ENCODE measurements at regions not wholly inside any gene's neighbourhood (a gene's known extent, or its start where the extent isn't known, plus 50 kb on each side); places are given as distances from the start of the nearest gene placed in this dataset.
"Not testable (repeated sequence)": the region's sequence is repeated elsewhere in the genome, so short reads cannot be mapped to it uniquely, and the experiment has no call there.

DNA sequence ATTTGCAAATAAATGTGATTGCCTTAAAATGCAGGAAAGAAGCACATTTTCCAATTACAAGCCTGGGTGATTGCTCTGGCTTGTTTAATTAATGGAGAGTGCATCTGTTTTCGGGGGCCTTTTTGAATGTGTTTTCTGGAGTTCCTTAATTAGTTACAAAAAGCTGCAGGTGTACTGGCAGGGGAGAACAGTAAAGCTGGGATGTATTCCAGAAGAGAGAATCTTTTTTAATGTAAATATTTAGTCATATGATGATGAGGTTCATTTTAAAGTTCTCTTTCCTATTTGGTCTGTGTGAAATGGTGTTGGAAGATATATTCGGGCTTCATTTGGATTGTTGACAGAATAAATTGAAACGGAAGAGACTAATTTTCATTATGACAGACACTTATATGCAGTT lies 70.9 kb upstream of the N4BP1 start:
- Histone ChIP-seq H3K36me3 (no peaks in the 10 kb centered on the region), H3K9me3 (no peaks in the 10 kb centered on the region), H3K4me1 (no peaks in the 10 kb centered on the region), H3K4me3 (no peak overlapping the region), H3K27me3 (peaks cover 0 to 5% (median 0%) of the 10 kb centered on the region in 9 donors), H3K27ac (no peak overlapping the region)
- WGBS, 4 donors, result 86 to 91% (median 90%) methylated on average over 3 of the region's 3 CpGs
- TF ChIP-seq, protein P1, sequence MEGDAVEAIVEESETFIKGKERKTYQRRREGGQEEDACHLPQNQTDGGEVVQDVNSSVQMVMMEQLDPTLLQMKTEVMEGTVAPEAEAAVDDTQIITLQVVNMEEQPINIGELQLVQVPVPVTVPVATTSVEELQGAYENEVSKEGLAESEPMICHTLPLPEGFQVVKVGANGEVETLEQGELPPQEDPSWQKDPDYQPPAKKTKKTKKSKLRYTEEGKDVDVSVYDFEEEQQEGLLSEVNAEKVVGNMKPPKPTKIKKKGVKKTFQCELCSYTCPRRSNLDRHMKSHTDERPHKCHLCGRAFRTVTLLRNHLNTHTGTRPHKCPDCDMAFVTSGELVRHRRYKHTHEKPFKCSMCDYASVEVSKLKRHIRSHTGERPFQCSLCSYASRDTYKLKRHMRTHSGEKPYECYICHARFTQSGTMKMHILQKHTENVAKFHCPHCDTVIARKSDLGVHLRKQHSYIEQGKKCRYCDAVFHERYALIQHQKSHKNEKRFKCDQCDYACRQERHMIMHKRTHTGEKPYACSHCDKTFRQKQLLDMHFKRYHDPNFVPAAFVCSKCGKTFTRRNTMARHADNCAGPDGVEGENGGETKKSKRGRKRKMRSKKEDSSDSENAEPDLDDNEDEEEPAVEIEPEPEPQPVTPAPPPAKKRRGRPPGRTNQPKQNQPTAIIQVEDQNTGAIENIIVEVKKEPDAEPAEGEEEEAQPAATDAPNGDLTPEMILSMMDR (IDR thresholded peaks at IDR 0.05), result no peak
- no peak for TF ChIP-seq POLR2A (IDR thresholded peaks at IDR 0.05)
- DNase-seq (no peak), ATAC-seq (no peak)
- intact Hi-C loops (cut with DNase I), result loop anchor here in 2 of 10 donors (10.0 kb wide), 2 partner anchors 224 to 504 kb away; no protein-coding TSS in a partner anchor

DNA sequence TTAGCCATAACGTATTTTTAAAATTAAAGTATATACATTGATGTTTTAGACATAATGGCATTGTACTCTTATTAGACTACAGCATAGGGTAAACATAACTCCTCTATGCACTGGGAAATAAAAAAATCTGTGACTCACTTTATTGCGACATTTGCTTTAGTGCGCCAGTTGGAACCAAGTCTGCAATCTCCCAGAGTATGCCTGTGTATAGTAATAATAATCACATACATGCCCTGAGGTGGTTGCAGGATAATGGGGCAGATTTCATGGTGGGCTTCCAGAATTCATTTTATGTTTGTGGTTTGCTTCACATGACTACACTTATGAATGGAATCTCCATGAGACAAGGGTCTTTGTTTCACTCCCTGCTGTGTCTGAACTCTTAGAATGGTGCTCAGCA lies 66.9 kb upstream of the N4BP1 start:
- TF ChIP-seq POLR2A (IDR thresholded peaks at IDR 0.05), result no peak
- TF ChIP-seq, protein P1 (IDR thresholded peaks at IDR 0.05), result no peak
- DNase-seq (no peak), ATAC-seq (no peak)
- peaks cover 0 to 16% (median 0%) of the 10 kb centered on the region in 12 donors for H3K9me3 ChIP-seq
- WGBS, 4 donors, result 91 to 93% (median 92%) methylated on average over 3 of the region's 3 CpGs
- no peak overlapping the region for H3K27ac ChIP-seq
- H3K36me3 ChIP-seq, result no peaks in the 10 kb centered on the region
- peaks cover 0 to 5% (median 0%) of the 10 kb centered on the region in 9 donors for H3K27me3 ChIP-seq
- H3K4me3 ChIP-seq, result no peak overlapping the region
- intact Hi-C loops (cut with DNase I), result no loop called here
- no peaks in the 10 kb centered on the region for H3K4me1 ChIP-seq

DNA sequence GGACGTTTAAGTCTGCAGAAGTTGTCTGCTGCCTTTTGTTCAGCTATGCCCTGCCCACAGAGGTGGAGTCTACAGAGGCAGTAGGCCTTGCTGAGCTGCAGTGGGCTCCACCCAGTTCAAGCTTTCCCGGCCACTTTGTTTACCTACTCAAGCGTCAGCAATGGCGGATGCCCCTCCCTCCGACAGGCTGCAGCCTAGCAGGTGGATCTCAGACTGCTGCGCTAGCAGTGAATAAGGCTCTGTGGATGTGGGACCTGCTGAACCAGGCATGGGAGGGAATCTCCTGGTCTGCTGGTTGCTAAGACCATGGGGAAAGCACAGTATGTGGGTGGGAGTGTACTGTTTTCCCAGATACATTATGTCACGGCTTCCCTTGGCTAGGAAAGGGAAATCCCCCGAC lies 58.2 kb upstream of the N4BP1 start:
- WGBS, 4 donors, result 73 to 83% (median 76%) methylated on average over 4 to 8 of the region's 8 CpGs
- H3K4me3 ChIP-seq; intact Hi-C loops (cut with DNase I); H3K27me3 ChIP-seq; H3K4me1 ChIP-seq; H3K27ac ChIP-seq; ATAC-seq; DNase-seq; H3K36me3 ChIP-seq: not testable (repeated sequence)
- peaks cover 0 to 15% (median 0%) of the 10 kb centered on the region in 12 donors for H3K9me3 ChIP-seq

- TF ChIP-seq, protein P1 (IDR thresholded peaks at IDR 0.05), result no peak
- TF ChIP-seq POLR2A (IDR thresholded peaks at IDR 0.05), result no peak
- H3K4me3 ChIP-seq, result no peak overlapping the region
Measured at GRCh38 chr16:48659940-48660339, 50.0 kb upstream of the N4BP1 start.

More at GRCh38 chr16:48659940-48660339, 50.0 kb upstream of the N4BP1 start:
- H3K4me1 ChIP-seq, result no peaks in the 10 kb centered on the region
- DNase-seq (no peak), ATAC-seq (no peak)
- no peak overlapping the region for H3K27ac ChIP-seq
- intact Hi-C loops (cut with DNase I), result no loop called here
- no peaks in the 10 kb centered on the region for H3K36me3 ChIP-seq
- peaks cover 0 to 61% (median 26%) of the 10 kb centered on the region in 12 donors for H3K9me3 ChIP-seq
- H3K27me3 ChIP-seq, result no peaks in the 10 kb centered on the region
- 56 to 76% (median 62%) methylated on average over 1 of the region's 1 CpG for WGBS, 4 donors
